Fibroblast of mammary gland (primary cell): ENCODE measurements at regions not wholly inside any gene's neighbourhood (a gene's known extent, or its start where the extent isn't known, plus 50 kb on each side); places are given as distances from the start of the nearest gene placed in this dataset.
A peak's percentile ranks its signal among the peaks of the same experiment; 100 is the strongest.

Experiments
- DNase-seq: peaks from one replicate; pipeline ENCODE4 v3.0.0-alpha.2; 2010; ENCODE audit warnings: low read depth
- H3K4me3 ChIP-seq: 2 replicates; pipeline ENCODE4 v1.5.1; 2011; ENCODE audit warnings: low read depth, mild to moderate bottlenecking, low read length, moderate library complexity; ENCODE audit not compliant: control insufficient read depth
- CTCF ChIP-seq: conservative IDR thresholded peaks from 2 replicates; pipeline ENCODE4 v1.5.1; 2011; ENCODE audit warnings: low read depth, low read length, inconsistent platforms; ENCODE audit not compliant: control insufficient read depth, insufficient read depth

- no peak for DNase-seq
- no peak for TF ChIP-seq CTCF
- H3K4me3 ChIP-seq: no peak overlapping the region
Observed at GRCh38 chr10:33074443-33074842, 116.4 kb upstream of the ITGB1 start.

- DNase-seq: peak; percentile 74
- TF ChIP-seq CTCF: peak; percentile 32
- no peak overlapping the region for H3K4me3 ChIP-seq
Observed at GRCh38 chr10:33073641-33074415, 115.8 kb upstream of the ITGB1 start.

GRCh38 chr10:33071857-33072256 lies 113.8 kb upstream of the ITGB1 start:
- TF ChIP-seq CTCF: no peak
- DNase-seq: no peak
- H3K4me3 ChIP-seq: no peak overlapping the region

GRCh38 chr10:33070101-33070500 lies 112.1 kb upstream of the ITGB1 start:
- H3K4me3 ChIP-seq: no peak overlapping the region
- TF ChIP-seq CTCF: no peak
- no peak for DNase-seq

GRCh38 chr10:33067917-33068316 lies 109.9 kb upstream of the ITGB1 start:
- no peak overlapping the region for H3K4me3 ChIP-seq
- no peak for DNase-seq
- no peak for TF ChIP-seq CTCF

GRCh38 chr10:33067481-33067880 lies 109.5 kb upstream of the ITGB1 start:
- no peak overlapping the region for H3K4me3 ChIP-seq
- TF ChIP-seq CTCF: no peak
- DNase-seq: no peak
